Daoy (cell line): ENCODE measurements at regions not wholly inside any gene's neighbourhood (a gene's known extent, or its start where the extent isn't known, plus 50 kb on each side); places are given as distances from the start of the nearest gene placed in this dataset.

ENCODE experiments used
- DNase-seq: peaks from one replicate; pipeline ENCODE4 v3.0.0-alpha.2; 2015; ENCODE audit warnings: low read depth

DNA sequence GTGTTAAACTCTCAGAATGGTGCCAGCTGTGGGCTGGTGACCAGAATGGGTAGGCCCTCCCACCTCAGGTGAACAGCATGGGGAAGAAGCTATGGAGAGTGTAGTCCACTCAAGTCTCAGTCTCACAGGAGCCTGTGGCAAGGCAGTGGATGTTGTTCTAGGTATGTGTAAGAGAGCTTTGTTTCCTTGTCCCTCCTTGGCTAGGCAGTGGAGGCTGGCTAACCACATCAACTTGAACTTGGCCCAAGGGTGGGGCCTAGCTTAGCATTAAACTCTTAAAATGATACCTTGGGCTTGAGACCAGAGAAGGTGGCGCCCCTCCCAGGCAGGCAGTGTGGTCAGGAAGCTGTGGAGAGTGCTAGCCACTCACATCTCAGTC is 53.2 kb upstream of the SLC4A10 start:
- DNase-seq: no peak
